ENCODE measurements at regions not wholly inside any gene's neighbourhood (a gene's known extent, or its start where the extent isn't known, plus 50 kb on each side); places are given as distances from the start of the nearest gene placed in this dataset.

- Histone ChIP-seq H3K9me3 (ENCODE audit: control insufficient read depth in 2 of 3, low read length in 3 of 3) (no peaks in the 10 kb centered on the region), H3K4me1 (ENCODE audit: control insufficient read depth in 2 of 2, insufficient read depth in 2 of 2, low read length in 2 of 2) (no peaks in the 10 kb centered on the region), H3K4me3 (ENCODE audit: low read length) (no peak overlapping the region), H3K27ac (ENCODE audit: low read depth, low read length) (no peak overlapping the region), H3K36me3 (ENCODE audit: control insufficient read depth in 2 of 3, insufficient read depth in 3 of 3, low read length in 3 of 3) (no peaks in the 10 kb centered on the region), H3K27me3 (ENCODE audit: control insufficient read depth in 2 of 2, insufficient read depth in 2 of 2, low read length in 2 of 2) (no peaks in the 10 kb centered on the region)
- no peak overlapping the region for H3K27ac Mint-ChIP-seq
- no peaks in the 10 kb centered on the region for H3K27me3 Mint-ChIP-seq
- intact Hi-C loops (cut with micrococcal nuclease): no loop called here
- H3K36me3 Mint-ChIP-seq: no peaks in the 10 kb centered on the region
- ChIA-PET CTCF (no interaction called here), POLR2A (no interaction called here)
- H3K4me1 Mint-ChIP-seq: no peaks in the 10 kb centered on the region
- ATAC-seq: no peak
- H3K9me3 Mint-ChIP-seq: peaks cover 0 to 5% (median 2%) of the 10 kb centered on the region in 11 donors
- no peak overlapping the region for H3K4me3 Mint-ChIP-seq
- DNase-seq: no peak
Observed at GRCh38 chr11:24068197-24068596, 428.7 kb upstream of the LUZP2 start.

GRCh38 chr11:24070435-24070834, 426.4 kb upstream of the LUZP2 start:
- Mint-ChIP-seq H3K36me3 (no peaks in the 10 kb centered on the region), H3K9me3 (peaks cover 0 to 14% (median 4%) of the 10 kb centered on the region in 11 donors), H3K4me1 (no peaks in the 10 kb centered on the region), H3K4me3 (no peak overlapping the region), H3K27ac (no peak overlapping the region), H3K27me3 (no peaks in the 10 kb centered on the region)
- POLR2A ChIA-PET: no interaction called here
- Histone ChIP-seq H3K36me3 (ENCODE audit: control insufficient read depth in 2 of 3, insufficient read depth in 3 of 3, low read length in 3 of 3) (no peaks in the 10 kb centered on the region), H3K9me3 (ENCODE audit: control insufficient read depth in 2 of 3, low read length in 3 of 3) (no peaks in the 10 kb centered on the region), H3K27me3 (ENCODE audit: control insufficient read depth in 2 of 2, insufficient read depth in 2 of 2, low read length in 2 of 2) (no peaks in the 10 kb centered on the region), H3K27ac (ENCODE audit: low read depth, low read length) (no peak overlapping the region), H3K4me1 (ENCODE audit: control insufficient read depth in 2 of 2, insufficient read depth in 2 of 2, low read length in 2 of 2) (no peaks in the 10 kb centered on the region), H3K4me3 (ENCODE audit: low read length) (no peak overlapping the region)
- CTCF ChIA-PET: no interaction called here
- ATAC-seq: no peak
- intact Hi-C loops (cut with micrococcal nuclease): no loop called here
- no peak for DNase-seq

- POLR2A ChIA-PET: no interaction called here
- H3K9me3 Mint-ChIP-seq: peaks cover 0 to 13% (median 2%) of the 10 kb centered on the region in 11 donors
- no peaks in the 10 kb centered on the region for H3K27me3 Mint-ChIP-seq
- Histone ChIP-seq H3K4me3 (ENCODE audit: low read length) (no peak overlapping the region), H3K27me3 (ENCODE audit: control insufficient read depth in 2 of 2, insufficient read depth in 2 of 2, low read length in 2 of 2) (no peaks in the 10 kb centered on the region), H3K36me3 (ENCODE audit: control insufficient read depth in 2 of 3, insufficient read depth in 3 of 3, low read length in 3 of 3) (no peaks in the 10 kb centered on the region), H3K27ac (ENCODE audit: low read depth, low read length) (no peak overlapping the region), H3K4me1 (ENCODE audit: control insufficient read depth in 2 of 2, insufficient read depth in 2 of 2, low read length in 2 of 2) (no peaks in the 10 kb centered on the region), H3K9me3 (ENCODE audit: control insufficient read depth in 2 of 3, low read length in 3 of 3) (no peaks in the 10 kb centered on the region)
- no peaks in the 10 kb centered on the region for H3K36me3 Mint-ChIP-seq
- no peak overlapping the region for H3K27ac Mint-ChIP-seq
- no peak overlapping the region for H3K4me3 Mint-ChIP-seq
- CTCF ChIA-PET: no interaction called here
- no peaks in the 10 kb centered on the region for H3K4me1 Mint-ChIP-seq
- intact Hi-C loops (cut with micrococcal nuclease): no loop called here
- DNase-seq: no peak
- ATAC-seq: no peak
Observed at GRCh38 chr11:24078018-24078417, 418.8 kb upstream of the LUZP2 start.

- Mint-ChIP-seq H3K4me1 (no peaks in the 10 kb centered on the region), H3K27ac (no peak overlapping the region), H3K4me3 (no peak overlapping the region), H3K27me3 (no peaks in the 10 kb centered on the region), H3K9me3 (peaks cover 0 to 14% (median 3%) of the 10 kb centered on the region in 11 donors), H3K36me3 (no peaks in the 10 kb centered on the region)
- H3K4me3 ChIP-seq (ENCODE audit: low read length): no peak overlapping the region
- H3K36me3 ChIP-seq (ENCODE audit: control insufficient read depth in 2 of 3, insufficient read depth in 3 of 3, low read length in 3 of 3): no peaks in the 10 kb centered on the region
- DNase-seq: no peak
- no peaks in the 10 kb centered on the region for H3K27me3 ChIP-seq (ENCODE audit: control insufficient read depth in 2 of 2, insufficient read depth in 2 of 2, low read length in 2 of 2)
- H3K4me1 ChIP-seq (ENCODE audit: control insufficient read depth in 2 of 2, insufficient read depth in 2 of 2, low read length in 2 of 2): no peaks in the 10 kb centered on the region
- ATAC-seq: no peak
- CTCF ChIA-PET: interaction anchor here (0.6 kb wide), 1 partner anchor 85 kb away, joined by 3 read pairs; no protein-coding TSS in a partner anchor
- no peak overlapping the region for H3K27ac ChIP-seq (ENCODE audit: low read depth, low read length)
- H3K9me3 ChIP-seq (ENCODE audit: control insufficient read depth in 2 of 3, low read length in 3 of 3): no peaks in the 10 kb centered on the region
- POLR2A ChIA-PET: no interaction called here
- intact Hi-C loops (cut with micrococcal nuclease): no loop called here
Observed at GRCh38 chr11:24082241-24082640, 414.6 kb upstream of the LUZP2 start.

GRCh38 chr11:24082860-24083259, 414.0 kb upstream of the LUZP2 start:
- H3K4me1 ChIP-seq (ENCODE audit: control insufficient read depth in 2 of 2, insufficient read depth in 2 of 2, low read length in 2 of 2): no peaks in the 10 kb centered on the region
- intact Hi-C loops (cut with micrococcal nuclease): no loop called here
- no peak overlapping the region for H3K27ac ChIP-seq (ENCODE audit: low read depth, low read length)
- no peak overlapping the region for H3K4me3 ChIP-seq (ENCODE audit: low read length)
- Mint-ChIP-seq H3K27me3 (no peaks in the 10 kb centered on the region), H3K9me3 (peaks cover 0 to 14% (median 5%) of the 10 kb centered on the region in 11 donors), H3K36me3 (no peaks in the 10 kb centered on the region), H3K4me3 (no peak overlapping the region), H3K27ac (no peak overlapping the region), H3K4me1 (no peaks in the 10 kb centered on the region)
- ChIA-PET CTCF (no interaction called here), POLR2A (no interaction called here)
- H3K36me3 ChIP-seq (ENCODE audit: control insufficient read depth in 2 of 3, insufficient read depth in 3 of 3, low read length in 3 of 3): no peaks in the 10 kb centered on the region
- H3K27me3 ChIP-seq (ENCODE audit: control insufficient read depth in 2 of 2, insufficient read depth in 2 of 2, low read length in 2 of 2): no peaks in the 10 kb centered on the region
- no peaks in the 10 kb centered on the region for H3K9me3 ChIP-seq (ENCODE audit: control insufficient read depth in 2 of 3, low read length in 3 of 3)
- DNase-seq: no peak
- ATAC-seq: no peak

- H3K27ac ChIP-seq (ENCODE audit: low read depth, low read length): no peak overlapping the region
- no peaks in the 10 kb centered on the region for H3K36me3 ChIP-seq (ENCODE audit: control insufficient read depth in 2 of 3, insufficient read depth in 3 of 3, low read length in 3 of 3)
- Mint-ChIP-seq H3K27ac (no peak overlapping the region), H3K9me3 (peaks cover 0 to 14% (median 5%) of the 10 kb centered on the region in 11 donors), H3K4me1 (no peaks in the 10 kb centered on the region), H3K27me3 (no peaks in the 10 kb centered on the region), H3K36me3 (no peaks in the 10 kb centered on the region), H3K4me3 (no peak overlapping the region)
- no peaks in the 10 kb centered on the region for H3K4me1 ChIP-seq (ENCODE audit: control insufficient read depth in 2 of 2, insufficient read depth in 2 of 2, low read length in 2 of 2)
- ATAC-seq (no peak), DNase-seq (no peak)
- ChIA-PET POLR2A (no interaction called here), CTCF (no interaction called here)
- H3K9me3 ChIP-seq (ENCODE audit: control insufficient read depth in 2 of 3, low read length in 3 of 3): no peaks in the 10 kb centered on the region
- intact Hi-C loops (cut with micrococcal nuclease): no loop called here
- H3K27me3 ChIP-seq (ENCODE audit: control insufficient read depth in 2 of 2, insufficient read depth in 2 of 2, low read length in 2 of 2): no peaks in the 10 kb centered on the region
- no peak overlapping the region for H3K4me3 ChIP-seq (ENCODE audit: low read length)
Observed at GRCh38 chr11:24084956-24085355, 411.9 kb upstream of the LUZP2 start.

GRCh38 chr11:24086921-24087320, 409.9 kb upstream of the LUZP2 start:
- no peaks in the 10 kb centered on the region for H3K4me1 ChIP-seq (ENCODE audit: control insufficient read depth in 2 of 2, insufficient read depth in 2 of 2, low read length in 2 of 2)
- Mint-ChIP-seq H3K9me3 (peaks cover 0 to 14% (median 5%) of the 10 kb centered on the region in 11 donors), H3K27ac (no peak overlapping the region), H3K36me3 (no peaks in the 10 kb centered on the region), H3K4me3 (no peak overlapping the region), H3K27me3 (no peaks in the 10 kb centered on the region), H3K4me1 (no peaks in the 10 kb centered on the region)
- H3K27ac ChIP-seq (ENCODE audit: low read depth, low read length): no peak overlapping the region
- H3K36me3 ChIP-seq (ENCODE audit: control insufficient read depth in 2 of 3, insufficient read depth in 3 of 3, low read length in 3 of 3): no peaks in the 10 kb centered on the region
- no peaks in the 10 kb centered on the region for H3K27me3 ChIP-seq (ENCODE audit: control insufficient read depth in 2 of 2, insufficient read depth in 2 of 2, low read length in 2 of 2)
- ChIA-PET CTCF (no interaction called here), POLR2A (no interaction called here)
- no peak for DNase-seq
- H3K4me3 ChIP-seq (ENCODE audit: low read length): no peak overlapping the region
- intact Hi-C loops (cut with micrococcal nuclease): no loop called here
- no peaks in the 10 kb centered on the region for H3K9me3 ChIP-seq (ENCODE audit: control insufficient read depth in 2 of 3, low read length in 3 of 3)
- ATAC-seq: no peak

Measured in naive thymus-derived CD4-positive, alpha-beta T cell (primary cell).